Keratinocyte (primary cell): ENCODE measurements at regions not wholly inside any gene's neighbourhood (a gene's known extent, or its start where the extent isn't known, plus 50 kb on each side); places are given as distances from the start of the nearest gene placed in this dataset.

Experiments used
- CTCF ChIP-seq, 3 experiments: IDR thresholded peaks in 1 of 3; conservative IDR thresholded peaks in 1 of 3; optimal IDR thresholded peaks in 1 of 3; 2 replicates in 2 of 3; 3 replicates in 1 of 3; pipeline versions ENCODE3 to v1.5.1; 2011; ENCODE audit warnings: low read length in 3 of 3, mild to moderate bottlenecking in 3 of 3, moderate library complexity in 2 of 3, control low read depth in 1 of 3, inconsistent platforms in 1 of 3; ENCODE audit not compliant: insufficient read depth in 2 of 3; ENCODE audit errors: extremely low read depth in 1 of 3
- EZH2 ChIP-seq: IDR thresholded peaks from one replicate; pipeline ENCODE4 v1.6.1; 2012; ENCODE audit warnings: inconsistent platforms, mild to moderate bottlenecking, low read length, moderate library complexity

- TF ChIP-seq CTCF (optimal IDR thresholded peaks at IDR 0.05 in 1 of 3, IDR thresholded peaks at IDR 0.05 in 1 of 3, conservative IDR thresholded peaks at IDR 0.05 in 1 of 3; ENCODE audit: extremely low read depth in 1 of 3, insufficient read depth in 2 of 3, low read length in 3 of 3) (no peak), EZH2 (no peak)
Measured at GRCh38 chr4:23106516-23106915, 413.8 kb downstream of the GBA3 start.
